ENCODE measurements at regions not wholly inside any gene's neighbourhood (a gene's known extent, or its start where the extent isn't known, plus 50 kb on each side); places are given as distances from the start of the nearest gene placed in this dataset.
"Not testable (repeated sequence)": the region's sequence is repeated elsewhere in the genome, so short reads cannot be mapped to it uniquely, and the experiment has no call there.

GRCh38 chr15:34637305-34637704 is 53.9 kb upstream of the GOLGA8B start:
- Mint-ChIP-seq H3K4me1 (no peaks in the 10 kb centered on the region), H3K36me3 (ENCODE audit: low read depth) (no peaks in the 10 kb centered on the region), H3K27me3 (peaks cover 7% of the 10 kb centered on the region), H3K4me3 (no peak overlapping the region), H3K9me3 (peaks cover 5% of the 10 kb centered on the region), H3K27ac (no peak overlapping the region)
- DNase-seq (no peak), ATAC-seq (no peak)

DNA sequence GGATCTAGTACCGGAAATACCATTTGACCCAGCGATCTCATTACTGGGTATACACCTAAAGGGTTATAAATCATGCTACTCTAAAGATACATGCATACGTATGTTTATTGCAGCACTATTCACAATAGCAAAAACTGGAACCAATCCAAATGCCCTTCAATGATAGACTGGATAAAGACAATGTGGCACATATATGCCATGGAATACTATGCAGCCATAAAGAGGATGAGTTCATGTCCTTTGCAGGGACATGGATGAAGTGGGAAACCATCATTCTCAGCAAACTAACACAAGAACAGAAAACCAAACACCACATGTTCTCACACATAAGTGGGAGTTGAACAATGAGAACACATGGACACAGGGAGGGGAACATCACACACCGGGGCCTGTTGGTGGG is 50.2 kb upstream of the GOLGA8B start:
- not testable (repeated sequence) for H3K4me3 Mint-ChIP-seq; H3K27ac Mint-ChIP-seq; H3K9me3 Mint-ChIP-seq; H3K27me3 Mint-ChIP-seq; H3K36me3 Mint-ChIP-seq (ENCODE audit: low read depth); ATAC-seq; DNase-seq
- peaks cover 15% of the 10 kb centered on the region for H3K4me1 Mint-ChIP-seq

All from activated naive CD8-positive, alpha-beta T cell treated with anti-CD3 and anti-CD28 coated beads, Interleukin-2, amount 50 U/mL, for 24 hours (primary cell).